ENCODE measurements at regions not wholly inside any gene's neighbourhood (a gene's known extent, or its start where the extent isn't known, plus 50 kb on each side); places are given as distances from the start of the nearest gene placed in this dataset.
"Not testable (repeated sequence)": the region's sequence is repeated elsewhere in the genome, so short reads cannot be mapped to it uniquely, and the experiment has no call there.

DNA sequence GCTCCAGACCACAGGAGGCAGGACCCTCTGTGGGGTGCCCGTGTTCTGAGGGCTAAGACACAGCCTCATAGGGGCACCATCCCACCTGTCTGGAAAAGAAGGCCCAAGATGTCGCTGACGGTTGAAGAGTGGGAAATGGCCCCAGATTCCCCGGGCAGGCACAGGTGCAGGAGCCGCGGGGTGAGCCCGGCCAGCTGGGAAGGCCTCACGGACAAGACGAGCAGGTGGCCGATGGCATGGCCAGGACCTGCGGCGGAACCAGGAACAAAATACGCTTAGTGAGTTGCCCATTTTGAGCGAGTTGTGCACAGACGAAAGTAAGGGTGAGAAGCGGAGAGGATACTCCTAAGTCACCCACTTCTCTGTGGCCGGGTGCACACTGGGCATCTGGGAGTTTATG, 1625.3 kb upstream of the GOT2 start:
- TF ChIP-seq, protein P1, sequence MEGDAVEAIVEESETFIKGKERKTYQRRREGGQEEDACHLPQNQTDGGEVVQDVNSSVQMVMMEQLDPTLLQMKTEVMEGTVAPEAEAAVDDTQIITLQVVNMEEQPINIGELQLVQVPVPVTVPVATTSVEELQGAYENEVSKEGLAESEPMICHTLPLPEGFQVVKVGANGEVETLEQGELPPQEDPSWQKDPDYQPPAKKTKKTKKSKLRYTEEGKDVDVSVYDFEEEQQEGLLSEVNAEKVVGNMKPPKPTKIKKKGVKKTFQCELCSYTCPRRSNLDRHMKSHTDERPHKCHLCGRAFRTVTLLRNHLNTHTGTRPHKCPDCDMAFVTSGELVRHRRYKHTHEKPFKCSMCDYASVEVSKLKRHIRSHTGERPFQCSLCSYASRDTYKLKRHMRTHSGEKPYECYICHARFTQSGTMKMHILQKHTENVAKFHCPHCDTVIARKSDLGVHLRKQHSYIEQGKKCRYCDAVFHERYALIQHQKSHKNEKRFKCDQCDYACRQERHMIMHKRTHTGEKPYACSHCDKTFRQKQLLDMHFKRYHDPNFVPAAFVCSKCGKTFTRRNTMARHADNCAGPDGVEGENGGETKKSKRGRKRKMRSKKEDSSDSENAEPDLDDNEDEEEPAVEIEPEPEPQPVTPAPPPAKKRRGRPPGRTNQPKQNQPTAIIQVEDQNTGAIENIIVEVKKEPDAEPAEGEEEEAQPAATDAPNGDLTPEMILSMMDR (IDR thresholded peaks at IDR 0.05) = not testable (repeated sequence)
- not testable (repeated sequence) for TF ChIP-seq POLR2A (IDR thresholded peaks at IDR 0.05)

Data from uterus (tissue), 2 donors.